ENCODE measurements at regions not wholly inside any gene's neighbourhood (a gene's known extent, or its start where the extent isn't known, plus 50 kb on each side); places are given as distances from the start of the nearest gene placed in this dataset.

DNA sequence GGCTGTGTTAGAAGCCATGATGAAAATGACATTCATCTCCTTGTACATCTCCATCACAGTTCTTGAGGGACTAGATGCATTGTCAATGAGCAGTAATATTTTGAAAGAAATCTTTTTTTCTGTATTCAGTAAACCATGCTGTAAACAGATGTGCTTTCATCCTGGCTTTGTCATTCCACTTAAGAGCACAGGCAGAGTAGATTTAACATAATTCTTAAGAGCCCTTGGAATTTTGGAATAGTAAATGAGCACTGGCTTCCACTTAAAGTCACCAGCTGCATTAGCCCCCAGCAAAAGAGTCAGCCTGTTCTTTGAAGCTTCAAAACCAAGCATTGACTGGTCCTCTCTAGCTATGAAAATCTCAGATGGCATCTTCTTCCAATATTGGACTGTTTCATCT, 197.8 kb upstream of the HDDC2 start:
- DNase-seq, result no peak

DNA sequence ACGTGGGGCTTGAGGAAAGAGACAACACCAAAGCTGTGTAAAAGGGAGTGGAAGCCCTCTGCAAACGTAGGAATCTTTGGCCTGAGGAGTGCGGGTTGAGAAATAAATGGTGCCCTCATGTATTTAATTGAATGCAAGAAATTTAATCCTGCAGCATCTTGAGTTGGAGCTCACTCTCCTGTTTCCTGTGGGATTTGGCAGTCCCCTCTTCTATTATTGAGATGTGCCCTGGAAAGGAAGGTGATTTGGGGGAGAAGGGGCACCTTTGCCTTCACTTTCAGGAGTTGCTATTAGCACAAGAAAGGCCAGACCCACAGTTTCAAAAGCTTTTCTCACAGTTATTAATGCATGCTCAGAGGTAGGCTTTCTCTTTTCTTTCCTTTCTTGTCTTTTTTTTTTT, 201.4 kb upstream of the HDDC2 start:
- no peak for DNase-seq

DNA sequence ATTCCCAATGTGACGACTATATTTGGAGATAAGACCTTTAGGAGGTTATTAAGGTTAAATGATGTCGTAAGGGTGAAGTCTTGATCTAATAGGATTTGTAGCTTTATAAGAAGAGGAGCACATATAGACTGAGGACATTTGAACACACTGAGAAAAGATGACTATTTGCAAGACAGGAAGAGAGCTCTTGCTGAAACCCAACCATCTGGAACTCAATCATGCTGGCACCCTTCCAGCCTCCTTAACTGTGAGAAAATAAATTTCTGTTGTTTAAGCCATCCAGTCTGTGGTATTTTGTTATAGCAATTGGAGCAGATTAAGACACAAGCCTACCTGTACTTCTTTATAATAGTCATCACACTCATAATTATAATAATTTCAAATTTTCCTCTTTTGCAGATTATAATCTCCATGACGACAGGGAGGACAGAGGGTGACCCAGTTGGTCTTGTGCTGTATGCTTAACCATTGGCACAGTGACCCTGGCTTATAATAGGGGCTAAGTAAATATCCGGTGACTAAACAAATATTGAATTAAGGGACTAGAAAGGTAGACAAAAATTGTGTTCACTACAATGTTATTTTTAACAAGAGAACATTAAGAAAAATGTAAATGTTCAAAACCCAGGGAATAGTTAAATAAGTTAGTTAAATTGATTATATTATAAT, 206.4 kb upstream of the HDDC2 start:
- no peak for DNase-seq

DNA sequence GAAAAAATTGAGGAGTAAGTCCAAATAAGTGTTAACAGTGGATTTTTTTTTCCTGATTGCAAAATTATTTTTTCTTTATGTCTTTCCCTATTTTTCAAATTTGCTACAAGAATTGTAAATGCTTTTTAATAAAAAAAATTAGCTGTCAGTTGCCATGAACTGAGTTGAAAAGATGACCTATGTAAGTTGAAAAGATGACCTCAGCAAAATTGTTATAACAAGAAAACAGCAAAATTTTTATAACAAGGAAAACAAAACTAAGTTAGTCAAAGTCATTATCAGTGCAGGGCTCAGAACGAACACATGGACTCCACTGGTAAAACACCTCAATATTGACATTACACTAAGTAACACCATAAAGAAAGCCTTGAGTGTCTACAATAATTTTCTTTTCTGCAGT, 207.0 kb upstream of the HDDC2 start:
- no peak for DNase-seq

DNA sequence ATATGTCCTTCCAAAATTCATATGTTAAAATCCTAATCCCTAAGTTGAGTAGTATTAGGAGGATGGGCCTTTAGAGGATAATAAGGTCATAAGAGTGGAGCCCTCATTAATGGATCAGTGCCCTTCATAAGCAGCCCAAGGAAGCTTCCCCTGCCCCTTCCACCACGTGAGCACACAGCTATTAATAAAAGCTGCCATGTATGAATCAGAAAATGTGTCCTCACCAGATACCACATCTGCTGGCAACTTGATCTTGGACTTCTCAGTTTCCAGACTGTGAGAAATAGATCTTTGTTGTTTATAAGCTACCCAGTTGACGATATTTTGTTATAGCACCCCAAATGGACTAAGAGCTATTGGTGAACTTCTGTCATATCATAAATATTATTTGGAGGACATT, 207.7 kb upstream of the HDDC2 start:
- no peak for DNase-seq

DNA sequence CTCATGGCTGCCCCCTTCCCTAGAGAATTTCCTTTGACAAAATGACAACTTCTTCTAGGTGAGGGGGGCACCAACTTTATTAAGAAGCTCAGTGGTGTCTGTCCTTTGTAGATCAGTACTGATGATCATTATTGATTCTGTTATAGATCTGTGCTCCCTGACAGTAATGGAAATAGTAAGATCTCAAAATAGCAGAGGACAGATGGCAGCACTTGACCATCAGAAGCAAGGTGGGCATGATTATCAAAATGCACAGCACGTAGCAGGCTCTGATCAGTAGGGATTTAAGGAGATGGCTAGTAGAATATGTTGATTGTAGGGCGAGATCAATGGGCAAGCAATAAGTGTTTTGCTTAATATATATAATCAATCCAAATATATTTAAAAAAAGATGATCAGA, 208.6 kb upstream of the HDDC2 start:
- DNase-seq, result no peak

DNA sequence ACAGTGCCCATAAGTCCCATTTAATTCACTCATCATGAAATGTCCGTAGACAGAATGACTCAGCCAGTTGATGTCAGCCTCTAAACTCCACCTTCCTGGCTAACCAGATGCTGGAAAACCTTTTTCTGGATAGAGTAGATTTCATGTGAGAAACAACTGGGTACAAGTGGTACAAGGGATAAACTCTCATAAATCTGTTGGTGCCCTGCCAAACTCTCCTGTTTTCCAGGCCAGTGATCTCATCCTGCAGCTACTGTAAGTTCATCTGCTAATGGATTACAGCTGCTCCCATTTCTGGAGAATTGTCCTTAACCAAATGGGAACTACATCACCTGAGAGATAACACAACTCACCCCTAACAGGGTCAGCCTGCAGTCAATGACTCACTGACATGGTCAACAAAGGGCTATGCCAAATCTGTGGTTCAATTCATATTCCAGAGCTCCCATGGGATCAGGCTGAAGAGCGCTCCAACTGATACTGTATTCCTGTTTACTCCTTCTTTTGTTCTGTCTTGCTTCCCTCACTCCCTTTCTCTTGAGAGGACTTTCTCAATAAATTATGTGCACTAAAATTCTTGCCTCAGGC, 210.1 kb upstream of the HDDC2 start:
- no peak for DNase-seq

DNA sequence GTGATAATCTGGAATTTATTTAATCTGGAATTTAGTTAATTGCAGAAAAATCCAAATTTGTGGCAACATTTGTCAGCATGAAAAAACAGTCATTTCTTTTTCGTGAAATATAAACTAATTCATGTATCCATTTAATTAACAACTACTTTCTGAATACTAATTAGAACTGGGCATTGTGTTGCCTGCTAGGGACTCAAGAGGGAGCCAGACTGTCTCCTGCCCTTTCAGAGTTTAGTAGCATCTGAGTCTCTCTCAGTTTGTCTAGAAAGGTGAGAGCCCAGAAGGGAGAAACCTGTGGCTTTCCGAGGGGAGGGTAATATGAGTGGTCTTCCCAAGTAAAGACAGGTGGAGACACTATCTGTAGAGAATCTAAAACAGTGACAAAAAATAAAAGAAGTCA, 210.9 kb upstream of the HDDC2 start:
- no peak for DNase-seq

DNA sequence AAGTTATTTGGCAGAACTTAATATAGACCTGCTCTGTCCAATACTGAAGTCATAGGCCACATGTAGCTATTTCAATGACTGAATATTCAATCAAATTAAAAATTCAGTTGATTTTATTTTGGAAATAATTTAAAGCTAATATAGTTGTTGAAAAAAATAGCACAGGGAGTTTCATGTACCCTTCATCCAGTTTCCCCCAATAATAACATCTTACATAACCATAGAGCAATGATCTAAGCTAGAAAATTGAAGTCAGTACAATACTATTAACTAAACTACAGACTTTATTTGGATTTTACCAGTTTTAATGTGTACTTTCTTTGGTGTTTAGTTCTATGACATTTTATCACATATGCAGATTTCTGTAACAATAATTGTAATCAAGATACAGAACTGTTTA, 212.2 kb upstream of the HDDC2 start:
- DNase-seq, result no peak

DNA sequence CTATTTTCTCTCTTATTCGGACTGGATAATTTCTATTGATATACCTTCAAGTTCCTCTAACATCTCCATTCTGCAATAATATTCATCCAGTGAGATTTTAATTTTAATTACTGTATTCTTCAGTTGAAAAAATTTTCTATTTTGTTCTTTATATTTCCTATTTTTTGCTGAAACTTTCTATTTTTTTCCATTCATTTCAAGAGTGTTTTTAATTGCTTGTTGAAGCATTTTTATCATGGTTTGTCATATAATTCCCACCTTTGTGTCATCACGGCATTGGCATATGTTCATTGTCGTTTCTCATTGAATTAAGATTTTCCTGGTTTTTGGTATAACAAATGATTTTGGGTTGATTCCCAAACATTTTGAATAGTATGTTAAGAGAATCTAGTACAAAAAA, 214.9 kb upstream of the HDDC2 start:
- no peak for DNase-seq

DNA sequence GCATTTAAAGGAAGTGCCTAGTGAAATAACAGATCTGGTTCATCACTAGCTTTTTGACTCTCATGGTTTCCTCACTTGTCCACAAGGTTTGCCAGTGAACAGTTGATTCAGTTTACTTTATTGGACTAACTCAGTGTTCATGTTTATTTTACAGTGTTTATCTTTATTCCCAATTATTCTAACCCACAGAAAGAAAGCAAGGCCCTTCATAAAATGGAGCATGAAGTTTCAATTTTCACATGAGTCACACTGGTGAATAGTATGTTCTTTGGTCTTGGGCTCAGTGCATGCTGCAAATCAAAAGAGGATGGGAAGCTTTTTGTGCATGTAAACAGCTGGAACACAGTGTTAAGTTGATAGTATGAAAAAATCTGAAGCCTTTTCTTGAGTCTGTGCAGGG, 217.6 kb upstream of the HDDC2 start:
- no peak for DNase-seq

DNA sequence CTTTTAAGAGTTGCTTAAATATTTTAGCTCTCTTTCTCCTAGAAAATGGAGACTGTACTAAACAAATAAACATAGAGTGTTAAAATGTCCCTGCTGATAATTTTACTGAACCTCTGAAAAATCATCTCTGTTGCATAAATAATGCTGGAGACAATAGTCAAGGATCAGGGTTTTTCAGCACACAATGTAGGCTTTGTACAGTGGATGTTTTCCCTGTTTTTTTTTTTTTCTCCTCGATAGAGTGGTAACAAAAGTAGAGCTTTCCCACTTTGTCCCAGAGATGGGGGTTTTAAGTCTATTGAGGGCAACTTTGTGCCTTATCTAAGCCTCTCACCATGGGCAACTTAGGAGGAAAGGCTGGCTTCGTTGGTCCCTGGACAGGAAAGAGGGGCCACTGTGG, 222.6 kb upstream of the HDDC2 start:
- DNase-seq, result no peak

DNA sequence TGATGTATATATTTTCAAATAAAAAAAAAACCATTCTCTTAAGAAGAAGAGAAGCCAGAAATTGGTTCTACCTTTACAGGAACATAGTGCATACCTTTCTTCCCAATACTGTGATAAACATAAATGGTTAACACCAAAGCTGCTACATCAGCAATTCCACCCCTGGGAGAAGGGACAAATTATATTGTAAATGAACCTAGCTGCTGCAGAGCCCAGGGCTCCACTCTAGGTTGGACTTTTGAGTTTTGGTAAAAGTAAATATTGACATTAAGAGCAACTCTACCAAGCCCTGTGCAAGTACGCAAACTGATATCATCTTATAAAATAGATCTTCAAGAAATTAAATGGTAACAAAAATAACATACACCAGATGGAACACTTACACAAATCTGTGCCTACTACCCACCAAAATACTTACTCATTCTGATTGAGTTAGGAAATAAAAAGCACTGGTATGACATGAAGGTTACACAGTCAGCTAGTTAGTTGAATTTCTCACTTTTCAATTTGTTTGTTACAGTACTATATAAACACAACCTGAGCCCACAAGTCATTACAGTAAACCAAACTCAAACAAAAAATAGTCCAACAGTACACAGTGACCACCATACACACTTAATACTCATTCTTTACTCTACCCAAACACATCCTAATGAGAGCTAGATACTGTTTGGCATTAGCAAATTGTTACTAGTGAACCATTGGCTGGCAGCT, 223.3 kb upstream of the HEY2 start:
- no peak for DNase-seq

DNA sequence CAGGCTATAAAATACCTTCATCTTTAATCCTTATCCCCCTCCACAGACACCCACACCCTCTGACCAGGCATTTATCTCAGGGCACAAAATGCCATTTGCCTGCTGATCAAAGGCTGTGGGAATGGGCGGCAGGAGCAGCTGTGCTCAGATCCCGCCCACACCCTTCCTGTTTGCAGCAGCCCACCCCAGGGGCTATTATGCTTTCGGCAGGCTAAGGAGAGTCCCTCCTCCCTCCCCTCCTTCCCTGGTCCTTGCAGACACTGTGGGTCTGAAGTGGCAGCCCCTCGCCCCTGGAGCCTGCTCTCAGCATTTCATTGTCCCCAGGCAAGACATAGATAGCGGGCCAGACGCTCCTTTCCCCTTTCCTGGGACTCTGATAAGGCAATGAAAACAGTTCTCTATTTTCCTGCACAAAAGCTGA, 220.8 kb upstream of the HEY2 start:
- DNase-seq, result no peak

DNA sequence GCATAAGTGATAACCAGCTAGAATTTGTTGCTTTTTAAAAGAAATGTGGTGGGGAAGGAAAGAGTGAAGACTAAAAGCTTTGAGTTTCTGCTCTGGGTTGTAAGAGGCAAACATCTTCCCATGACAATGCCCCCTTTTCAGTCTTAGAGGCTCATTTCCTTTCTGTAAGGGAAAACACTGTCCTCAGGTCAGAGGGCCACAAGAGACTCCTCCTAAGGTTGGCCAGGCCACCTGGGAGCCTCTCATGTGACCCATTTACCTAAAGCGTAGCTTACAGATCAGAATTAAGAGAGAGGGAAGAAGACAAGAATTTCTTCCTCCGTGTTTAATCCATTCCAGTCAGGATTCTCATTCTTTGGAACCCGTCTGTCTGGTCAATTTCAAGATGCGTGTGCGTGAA, 220.4 kb upstream of the HEY2 start:
- DNase-seq, result no peak

DNA sequence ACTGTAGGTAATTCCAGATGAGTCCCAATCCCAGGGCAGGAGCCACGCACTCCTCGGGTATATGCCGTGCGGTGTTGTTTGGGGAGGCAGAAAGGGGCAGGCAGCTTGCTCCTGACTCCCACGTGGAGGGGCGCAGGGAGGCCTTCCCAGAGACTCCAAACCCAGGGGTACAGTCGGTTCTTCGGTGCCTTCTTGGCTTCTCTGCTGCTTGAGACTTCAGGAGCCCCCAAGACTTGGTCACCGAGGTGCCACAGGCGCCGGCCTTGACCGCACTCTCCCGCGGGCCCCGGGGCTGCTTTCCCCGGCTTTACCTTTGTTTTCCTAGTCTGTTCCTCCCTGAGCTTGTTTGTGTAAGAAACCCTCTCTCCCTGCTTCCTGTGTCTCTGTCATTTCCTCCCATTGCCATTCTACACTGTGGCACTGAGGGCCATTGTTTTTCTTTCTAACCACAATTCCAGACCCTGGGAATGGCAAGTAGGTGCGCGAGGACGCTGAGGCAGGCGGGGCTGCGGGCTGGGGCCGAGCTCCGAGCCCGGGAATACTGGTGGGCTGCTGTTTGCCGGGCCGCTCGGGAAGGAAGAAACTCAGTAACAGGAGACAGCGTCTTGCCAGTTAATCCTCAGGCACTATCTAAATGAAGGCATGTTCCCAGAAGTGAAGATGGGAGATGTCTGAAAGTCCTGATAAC, 215.6 kb upstream of the HEY2 start:
- no peak for DNase-seq

DNA sequence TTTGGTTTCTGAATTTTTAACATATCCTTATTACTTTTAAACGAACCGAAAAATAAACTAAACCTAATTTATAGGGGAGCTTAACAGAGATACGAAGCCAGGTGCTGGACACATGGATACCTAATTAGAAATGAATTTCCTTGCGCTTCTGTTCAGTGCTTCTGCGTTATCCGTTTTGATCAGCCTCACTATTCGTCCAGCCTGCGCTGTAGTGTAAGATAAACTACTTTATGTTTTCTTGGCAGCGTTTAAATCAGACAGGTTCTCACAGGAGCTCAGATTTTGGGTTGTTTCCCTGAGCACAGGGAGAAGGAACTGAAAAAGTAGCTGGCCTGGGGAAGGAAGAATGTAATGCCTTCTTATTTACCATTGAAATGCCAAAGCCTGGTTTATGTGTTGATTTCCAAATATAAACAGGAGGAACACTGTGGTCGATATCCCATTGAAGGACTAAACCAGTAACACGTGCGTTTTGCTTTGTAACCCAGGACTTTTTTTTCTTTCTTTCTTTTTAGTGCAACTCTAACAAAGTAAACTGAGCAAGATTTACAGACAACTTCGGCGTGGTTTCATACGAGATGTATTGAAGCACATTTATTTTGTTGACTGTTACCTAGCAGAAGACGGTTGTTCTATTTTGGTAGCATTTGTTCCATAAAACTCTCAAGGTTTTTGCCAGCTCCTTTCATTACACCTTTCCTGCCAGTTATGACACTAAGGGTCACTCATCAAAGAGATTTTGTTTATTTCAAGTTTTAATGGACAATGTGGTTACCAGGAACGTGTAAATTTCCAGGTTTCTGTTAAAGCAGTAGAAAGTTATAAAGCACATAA, 214.8 kb upstream of the HEY2 start:
- DNase-seq, result no peak

DNA sequence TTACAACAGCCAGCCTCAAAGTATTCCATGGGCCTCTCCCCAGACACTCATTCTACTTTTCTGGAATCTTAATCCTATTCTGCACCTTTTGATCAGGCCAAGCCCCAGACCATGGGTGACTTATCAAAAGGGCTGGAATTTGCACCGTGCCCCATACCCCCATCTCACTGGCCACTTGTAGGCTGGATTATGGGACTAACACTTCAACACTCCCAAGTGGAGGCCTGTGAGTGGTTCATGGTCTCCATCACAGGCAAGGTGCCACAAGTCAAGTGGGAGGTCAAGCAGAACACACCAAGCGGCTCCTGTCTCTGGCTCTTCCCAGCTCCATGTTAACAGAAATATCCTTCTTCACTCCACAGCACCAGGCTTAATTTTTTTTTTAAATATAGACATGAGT, 212.3 kb upstream of the HEY2 start:
- no peak for DNase-seq

DNA sequence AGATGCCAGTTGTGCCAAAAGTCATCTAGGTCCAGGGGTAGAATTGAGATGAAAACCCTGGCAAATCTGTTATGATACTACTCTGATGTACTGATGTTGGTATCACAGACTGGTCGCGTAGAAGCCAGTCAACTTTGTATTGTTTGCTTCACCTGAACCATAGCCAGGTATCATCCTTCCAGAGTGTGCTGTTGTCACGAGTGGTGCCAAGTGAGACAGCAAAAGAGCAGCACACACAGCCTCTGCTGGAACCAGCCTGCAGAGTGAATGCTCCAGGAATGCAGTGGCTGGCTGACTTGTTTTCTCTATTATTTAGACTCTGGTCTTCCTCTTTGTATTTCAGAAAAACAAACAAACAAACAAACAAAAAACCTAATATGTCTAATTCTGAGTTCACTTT, 209.5 kb upstream of the HEY2 start:
- no peak for DNase-seq

DNA sequence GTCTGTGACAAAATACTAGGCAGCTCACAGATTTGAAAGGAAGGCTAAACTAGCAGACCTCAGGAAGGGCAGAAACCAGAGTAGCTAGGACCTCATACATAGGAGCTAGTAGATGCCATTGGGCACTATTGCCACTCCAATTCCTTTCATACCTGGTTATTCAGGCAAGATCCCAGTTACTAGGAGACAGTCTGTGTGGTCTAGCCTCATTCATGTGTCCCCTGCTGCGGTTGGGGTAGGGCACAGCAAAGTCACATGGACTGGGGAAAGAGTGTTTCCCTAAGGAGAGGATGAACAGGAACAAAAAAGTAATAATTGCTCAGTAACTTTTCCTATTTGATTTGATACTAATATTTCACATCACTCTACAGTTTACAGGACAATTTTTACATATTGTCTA, 204.6 kb upstream of the HEY2 start:
- DNase-seq, result no peak

DNA sequence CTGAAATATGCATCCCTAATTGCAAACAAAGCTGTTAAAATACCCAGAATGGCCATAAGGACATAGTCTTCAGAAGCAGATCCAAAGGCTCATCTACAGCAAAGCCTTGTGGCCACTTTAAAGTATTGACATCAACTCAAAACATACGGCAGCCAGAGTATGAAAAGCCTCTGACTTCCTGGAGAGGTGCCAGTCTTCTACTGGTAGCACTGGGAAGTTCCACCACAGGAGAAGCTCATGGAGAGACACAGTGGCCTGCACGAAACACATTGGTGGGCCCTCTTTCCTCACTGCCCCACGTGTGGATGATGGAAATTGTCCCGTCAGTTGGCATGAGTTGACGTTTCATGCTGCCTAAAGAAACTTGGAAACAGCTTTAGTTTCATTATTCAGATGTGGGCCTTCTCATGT, 202.6 kb upstream of the HEY2 start:
- DNase-seq, result no peak

DNA sequence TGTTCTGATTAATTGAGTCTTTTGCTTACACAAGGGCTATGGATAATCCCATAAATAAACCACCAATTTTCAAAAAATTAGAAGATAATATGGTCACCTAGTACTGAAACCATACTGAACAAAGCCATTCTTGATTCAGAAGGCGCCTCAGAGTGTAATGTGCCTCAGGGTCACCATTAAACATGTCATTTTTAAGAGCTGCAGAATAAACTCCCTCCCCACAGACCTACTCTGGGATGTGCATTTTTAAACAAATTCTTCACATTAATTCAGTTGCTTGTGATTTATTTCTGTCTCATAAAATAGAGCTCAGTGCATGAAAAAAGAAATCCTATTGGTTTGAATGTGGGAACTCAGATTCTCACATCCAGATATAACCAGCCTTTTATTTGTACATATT, 202.1 kb upstream of the HEY2 start:
- no peak for DNase-seq

DNA sequence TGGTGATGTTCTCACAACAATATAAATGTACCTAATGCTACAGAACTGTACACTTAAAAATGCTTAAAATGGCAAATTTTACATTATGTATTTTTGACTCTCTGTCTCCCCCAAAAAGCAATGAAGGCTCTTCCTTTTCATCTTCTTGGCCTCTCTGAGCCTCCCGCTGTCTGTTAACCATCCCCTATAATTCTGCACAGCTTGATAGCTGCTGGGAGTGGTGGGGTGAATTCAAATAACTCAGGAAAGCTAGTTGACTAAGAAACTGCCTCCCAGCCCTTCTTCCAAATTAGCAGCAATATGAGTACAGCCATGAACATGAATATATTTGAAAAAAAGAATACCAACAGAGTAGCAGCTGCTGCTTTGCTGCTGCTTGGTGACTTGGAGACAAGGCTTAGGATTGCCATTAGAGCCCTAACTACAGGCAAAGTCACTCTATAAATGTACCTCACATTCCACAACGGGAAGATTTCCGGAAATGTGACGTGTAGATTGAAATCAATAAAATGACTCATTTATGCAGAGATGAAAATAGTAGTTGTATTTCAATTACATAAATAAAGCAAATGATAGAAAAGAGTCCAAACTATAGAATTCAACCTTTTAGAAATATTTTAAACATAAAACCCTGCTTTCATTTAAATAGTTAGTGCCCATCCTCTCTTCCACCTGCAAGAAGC, 200.1 kb upstream of the HEY2 start:
- DNase-seq, result no peak

Data from NCI-H510A (cell line).